ENCODE measurements at regions not wholly inside any gene's neighbourhood (a gene's known extent, or its start where the extent isn't known, plus 50 kb on each side); places are given as distances from the start of the nearest gene placed in this dataset.

DNA sequence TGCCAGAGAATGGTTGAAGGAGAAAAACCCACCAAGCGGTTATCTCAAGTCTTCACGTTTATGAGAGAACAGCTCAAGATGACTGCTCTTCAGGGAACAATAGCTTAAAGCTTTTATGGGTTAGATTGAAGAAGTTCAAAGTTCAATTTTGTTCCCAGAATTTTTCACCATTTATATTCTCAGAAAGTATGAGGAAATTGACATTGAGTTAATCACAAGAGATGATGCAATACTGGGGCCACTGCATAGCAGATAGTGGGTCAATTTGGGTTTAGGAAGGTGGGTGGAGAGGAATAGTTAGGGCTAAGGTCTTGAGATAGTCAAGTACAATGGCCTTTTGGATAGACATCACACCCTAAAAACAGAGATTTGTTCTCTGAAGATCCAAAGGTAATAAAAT lies 539.3 kb downstream of the SQOR start:
- TF ChIP-seq SPI1 (IDR thresholded peaks at IDR 0.05; ENCODE audit: low read depth, low read length) = no peak
- no peak for TF ChIP-seq PAX5 (IDR thresholded peaks at IDR 0.05; ENCODE audit: insufficient read depth, low read length, severe bottlenecking)
- no peak for TF ChIP-seq TAF1 (IDR thresholded peaks at IDR 0.05; ENCODE audit: low read depth, low read length)
- no peak for TF ChIP-seq POU2F2 (IDR thresholded peaks at IDR 0.05; ENCODE audit: low read depth, low read length)
- no peak for TF ChIP-seq POLR2A (IDR thresholded peaks at IDR 0.05; ENCODE audit: low read depth, low read length)
- no peak for TF ChIP-seq POLR2AphosphoS5 (IDR thresholded peaks at IDR 0.05; ENCODE audit: low read depth, low read length)
- DNase-seq (ENCODE audit: insufficient read length, low spot score) (no peak), FAIRE-seq (no peak)

DNA sequence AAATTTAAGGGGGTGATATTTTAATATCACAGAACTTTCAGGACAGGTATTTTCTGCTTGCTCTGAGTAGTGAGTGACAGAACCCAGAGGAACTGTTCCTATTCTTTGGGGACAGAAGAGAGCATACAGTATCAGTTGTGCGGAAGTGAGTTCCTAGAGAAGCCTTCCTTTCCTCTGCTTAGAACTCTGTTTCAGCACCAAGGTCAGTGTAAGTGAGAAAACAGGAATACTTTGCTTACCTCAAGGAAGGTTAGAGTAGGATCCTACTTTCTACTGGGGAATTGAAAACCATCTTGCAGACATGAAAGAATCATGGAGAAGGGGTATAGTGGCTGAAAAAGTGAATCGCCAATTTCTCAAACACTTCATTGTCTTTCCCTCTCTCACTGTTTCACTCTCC lies 542.4 kb downstream of the SQOR start:
- FAIRE-seq (no peak), DNase-seq (ENCODE audit: insufficient read length, low spot score) (no peak)
- TF ChIP-seq PAX5 (IDR thresholded peaks at IDR 0.05; ENCODE audit: insufficient read depth, low read length, severe bottlenecking) (no peak), SPI1 (IDR thresholded peaks at IDR 0.05; ENCODE audit: low read depth, low read length) (no peak), POLR2A (IDR thresholded peaks at IDR 0.05; ENCODE audit: low read depth, low read length) (no peak), TAF1 (IDR thresholded peaks at IDR 0.05; ENCODE audit: low read depth, low read length) (no peak), POU2F2 (IDR thresholded peaks at IDR 0.05; ENCODE audit: low read depth, low read length) (no peak), POLR2AphosphoS5 (IDR thresholded peaks at IDR 0.05; ENCODE audit: low read depth, low read length) (no peak)

DNA sequence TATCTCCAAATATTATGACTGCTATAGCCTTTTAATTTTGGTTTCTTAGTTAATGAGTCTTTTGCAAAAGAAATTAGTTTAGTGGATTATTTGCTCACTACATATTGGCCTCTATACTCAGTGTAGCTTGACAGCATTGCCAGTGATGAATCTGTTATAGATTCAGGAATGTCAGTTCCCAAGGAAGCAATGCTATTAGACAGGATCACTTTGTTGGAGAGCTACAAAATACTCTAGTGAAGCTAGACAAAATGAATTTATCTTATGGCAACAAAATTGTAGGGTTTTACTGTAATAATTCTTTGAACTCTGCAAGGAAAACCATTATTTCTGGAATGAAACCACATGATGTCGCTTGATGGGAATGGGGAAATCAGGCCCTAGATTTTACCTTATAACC lies 543.3 kb downstream of the SQOR start:
- no peak for FAIRE-seq
- no peak for DNase-seq (ENCODE audit: insufficient read length, low spot score)
- TF ChIP-seq POLR2AphosphoS5 (IDR thresholded peaks at IDR 0.05; ENCODE audit: low read depth, low read length) = no peak
- TF ChIP-seq SPI1 (IDR thresholded peaks at IDR 0.05; ENCODE audit: low read depth, low read length) = no peak
- no peak for TF ChIP-seq TAF1 (IDR thresholded peaks at IDR 0.05; ENCODE audit: low read depth, low read length)
- no peak for TF ChIP-seq POLR2A (IDR thresholded peaks at IDR 0.05; ENCODE audit: low read depth, low read length)
- no peak for TF ChIP-seq POU2F2 (IDR thresholded peaks at IDR 0.05; ENCODE audit: low read depth, low read length)
- TF ChIP-seq PAX5 (IDR thresholded peaks at IDR 0.05; ENCODE audit: insufficient read depth, low read length, severe bottlenecking) = no peak

DNA sequence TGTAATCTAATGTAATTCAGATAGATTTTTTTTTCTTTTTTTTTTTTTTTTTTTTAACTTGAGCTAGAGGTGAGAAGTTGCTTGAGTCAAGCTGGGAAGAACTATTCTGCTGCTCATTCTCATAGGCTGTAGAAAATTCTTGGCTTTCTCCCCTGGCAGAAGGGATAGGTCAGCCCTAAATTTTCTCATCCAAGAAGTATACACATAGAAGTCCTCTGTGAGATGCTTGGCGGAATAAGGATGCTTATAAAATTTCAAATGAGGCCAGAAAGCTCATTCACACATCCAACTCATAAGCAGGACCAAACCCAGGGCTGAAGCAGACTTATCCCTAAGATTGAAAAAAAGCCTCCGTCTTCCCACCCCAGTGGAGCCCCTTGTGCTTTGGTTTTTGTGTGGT lies 572.5 kb downstream of the SQOR start:
- TF ChIP-seq PAX5 (IDR thresholded peaks at IDR 0.05; ENCODE audit: insufficient read depth, low read length, severe bottlenecking) (no peak), SPI1 (IDR thresholded peaks at IDR 0.05; ENCODE audit: low read depth, low read length) (no peak), POLR2A (IDR thresholded peaks at IDR 0.05; ENCODE audit: low read depth, low read length) (no peak), TAF1 (IDR thresholded peaks at IDR 0.05; ENCODE audit: low read depth, low read length) (no peak), POU2F2 (IDR thresholded peaks at IDR 0.05; ENCODE audit: low read depth, low read length) (no peak), POLR2AphosphoS5 (IDR thresholded peaks at IDR 0.05; ENCODE audit: low read depth, low read length) (no peak)
- FAIRE-seq (no peak), DNase-seq (ENCODE audit: insufficient read length, low spot score) (no peak)

DNA sequence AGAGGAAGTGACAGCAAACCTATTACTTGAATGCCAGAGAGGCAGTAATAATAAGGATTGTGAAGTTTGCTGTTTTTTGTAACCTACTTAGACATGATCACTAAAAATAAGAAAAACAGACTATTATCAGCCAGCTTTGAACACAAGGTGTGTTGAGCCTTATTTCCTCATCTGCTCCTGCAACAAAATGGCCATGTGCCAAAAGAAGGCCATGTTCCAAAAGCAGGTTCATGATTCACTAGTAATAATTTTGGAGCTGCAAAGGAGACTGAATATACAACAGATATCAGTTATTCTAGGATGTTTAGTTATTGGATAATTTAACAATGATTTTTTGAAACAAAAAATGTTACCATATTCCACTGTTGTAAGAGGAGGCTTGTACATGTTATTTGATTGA lies 578.7 kb downstream of the SQOR start:
- FAIRE-seq (no peak), DNase-seq (ENCODE audit: insufficient read length, low spot score) (no peak)
- no peak for TF ChIP-seq TAF1 (IDR thresholded peaks at IDR 0.05; ENCODE audit: low read depth, low read length)
- TF ChIP-seq POLR2AphosphoS5 (IDR thresholded peaks at IDR 0.05; ENCODE audit: low read depth, low read length) = no peak
- TF ChIP-seq PAX5 (IDR thresholded peaks at IDR 0.05; ENCODE audit: insufficient read depth, low read length, severe bottlenecking) = no peak
- TF ChIP-seq POLR2A (IDR thresholded peaks at IDR 0.05; ENCODE audit: low read depth, low read length) = no peak
- no peak for TF ChIP-seq SPI1 (IDR thresholded peaks at IDR 0.05; ENCODE audit: low read depth, low read length)
- no peak for TF ChIP-seq POU2F2 (IDR thresholded peaks at IDR 0.05; ENCODE audit: low read depth, low read length)

DNA sequence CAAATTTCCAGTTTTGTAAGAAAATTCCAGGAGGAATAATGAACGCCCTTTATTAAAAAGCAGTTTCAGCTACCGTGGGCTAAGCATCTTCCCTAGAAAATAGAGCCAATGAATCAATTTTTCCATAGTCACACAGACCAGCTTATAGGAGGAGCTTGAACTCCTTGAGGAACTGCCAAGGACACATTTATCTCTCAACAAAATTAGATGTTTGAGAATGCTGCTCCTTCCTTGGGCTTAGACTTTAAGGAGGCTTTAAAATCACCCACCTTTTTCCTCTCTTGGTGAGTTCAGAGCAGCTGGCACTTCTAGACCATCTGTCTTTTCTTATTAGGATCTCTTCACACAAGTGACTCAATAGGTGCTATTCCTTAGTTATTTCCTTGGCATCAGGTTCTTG lies 588.0 kb downstream of the SQOR start:
- no peak for FAIRE-seq
- DNase-seq (ENCODE audit: insufficient read length, low spot score) = no peak
- no peak for TF ChIP-seq PAX5 (IDR thresholded peaks at IDR 0.05; ENCODE audit: insufficient read depth, low read length, severe bottlenecking)
- no peak for TF ChIP-seq POU2F2 (IDR thresholded peaks at IDR 0.05; ENCODE audit: low read depth, low read length)
- no peak for TF ChIP-seq POLR2AphosphoS5 (IDR thresholded peaks at IDR 0.05; ENCODE audit: low read depth, low read length)
- TF ChIP-seq SPI1 (IDR thresholded peaks at IDR 0.05; ENCODE audit: low read depth, low read length) = no peak
- no peak for TF ChIP-seq POLR2A (IDR thresholded peaks at IDR 0.05; ENCODE audit: low read depth, low read length)
- TF ChIP-seq TAF1 (IDR thresholded peaks at IDR 0.05; ENCODE audit: low read depth, low read length) = no peak

DNA sequence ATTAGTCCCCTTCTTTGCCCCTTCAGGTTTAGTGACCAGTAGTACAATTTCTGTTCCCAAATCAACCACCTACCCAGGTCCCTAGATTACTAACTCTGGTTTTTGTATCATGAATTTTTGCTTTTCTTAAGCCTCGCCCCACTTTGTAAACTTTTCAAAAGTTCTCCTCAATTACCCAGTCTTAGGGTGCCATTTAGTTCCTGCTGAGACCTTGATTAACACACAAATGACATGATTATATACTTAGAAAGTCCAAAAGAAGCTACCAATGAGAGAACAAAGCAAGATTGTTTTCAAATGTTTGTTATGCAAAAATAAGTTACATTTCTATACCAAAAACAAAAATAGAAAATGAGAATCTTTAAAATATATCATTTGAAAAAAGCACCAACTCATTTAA lies 594.4 kb downstream of the SQOR start:
- DNase-seq (ENCODE audit: insufficient read length, low spot score) (no peak), FAIRE-seq (no peak)
- TF ChIP-seq PAX5 (IDR thresholded peaks at IDR 0.05; ENCODE audit: insufficient read depth, low read length, severe bottlenecking) (no peak), TAF1 (IDR thresholded peaks at IDR 0.05; ENCODE audit: low read depth, low read length) (no peak), SPI1 (IDR thresholded peaks at IDR 0.05; ENCODE audit: low read depth, low read length) (no peak), POU2F2 (IDR thresholded peaks at IDR 0.05; ENCODE audit: low read depth, low read length) (no peak), POLR2AphosphoS5 (IDR thresholded peaks at IDR 0.05; ENCODE audit: low read depth, low read length) (no peak), POLR2A (IDR thresholded peaks at IDR 0.05; ENCODE audit: low read depth, low read length) (no peak)

DNA sequence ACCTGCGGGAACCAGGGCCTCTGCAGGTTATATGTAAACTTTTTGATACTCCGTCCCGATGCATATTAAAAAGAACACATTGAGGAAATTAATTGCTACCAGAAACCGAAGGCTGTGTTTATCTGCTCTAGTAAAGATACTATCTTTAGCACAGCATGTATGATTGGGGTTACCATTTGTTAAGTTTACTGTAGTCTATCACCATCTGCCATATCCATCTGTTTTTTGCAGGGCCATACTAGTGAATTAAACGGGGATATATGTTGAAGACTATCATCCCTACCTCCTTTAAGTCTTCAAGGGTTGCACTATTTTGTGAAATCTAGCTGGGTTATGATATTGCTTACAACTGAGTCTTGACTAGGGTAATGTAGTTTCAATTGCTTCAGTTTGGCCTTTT lies 597.0 kb downstream of the SQOR start:
- FAIRE-seq = no peak
- TF ChIP-seq SPI1 (IDR thresholded peaks at IDR 0.05; ENCODE audit: low read depth, low read length) (no peak), TAF1 (IDR thresholded peaks at IDR 0.05; ENCODE audit: low read depth, low read length) (no peak), PAX5 (IDR thresholded peaks at IDR 0.05; ENCODE audit: insufficient read depth, low read length, severe bottlenecking) (no peak), POLR2A (IDR thresholded peaks at IDR 0.05; ENCODE audit: low read depth, low read length) (no peak), POLR2AphosphoS5 (IDR thresholded peaks at IDR 0.05; ENCODE audit: low read depth, low read length) (no peak), POU2F2 (IDR thresholded peaks at IDR 0.05; ENCODE audit: low read depth, low read length) (no peak)
- DNase-seq (ENCODE audit: insufficient read length, low spot score) = no peak

DNA sequence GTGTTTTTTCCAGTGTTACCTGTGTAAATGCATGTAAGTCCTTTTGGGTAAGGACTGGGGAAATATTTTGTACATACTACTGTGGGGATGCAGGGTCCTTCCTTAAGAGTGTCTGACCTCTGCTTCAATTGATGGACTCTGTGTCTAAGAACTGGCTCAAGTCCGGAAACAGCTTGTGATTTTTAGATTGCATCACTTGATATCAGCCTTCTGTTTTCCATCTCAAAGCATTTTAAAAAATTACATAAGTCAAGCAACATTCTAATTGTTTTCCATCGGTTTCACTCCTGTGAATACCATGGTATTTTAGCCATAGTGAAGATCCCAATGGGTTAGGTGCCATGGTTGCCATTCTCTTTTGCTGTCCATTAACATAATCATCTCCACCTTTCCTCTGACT lies 597.6 kb downstream of the SQOR start:
- FAIRE-seq = no peak
- TF ChIP-seq SPI1 (IDR thresholded peaks at IDR 0.05; ENCODE audit: low read depth, low read length) (no peak), TAF1 (IDR thresholded peaks at IDR 0.05; ENCODE audit: low read depth, low read length) (no peak), POLR2A (IDR thresholded peaks at IDR 0.05; ENCODE audit: low read depth, low read length) (no peak), PAX5 (IDR thresholded peaks at IDR 0.05; ENCODE audit: insufficient read depth, low read length, severe bottlenecking) (no peak), POLR2AphosphoS5 (IDR thresholded peaks at IDR 0.05; ENCODE audit: low read depth, low read length) (no peak), POU2F2 (IDR thresholded peaks at IDR 0.05; ENCODE audit: low read depth, low read length) (no peak)
- no peak for DNase-seq (ENCODE audit: insufficient read length, low spot score)

DNA sequence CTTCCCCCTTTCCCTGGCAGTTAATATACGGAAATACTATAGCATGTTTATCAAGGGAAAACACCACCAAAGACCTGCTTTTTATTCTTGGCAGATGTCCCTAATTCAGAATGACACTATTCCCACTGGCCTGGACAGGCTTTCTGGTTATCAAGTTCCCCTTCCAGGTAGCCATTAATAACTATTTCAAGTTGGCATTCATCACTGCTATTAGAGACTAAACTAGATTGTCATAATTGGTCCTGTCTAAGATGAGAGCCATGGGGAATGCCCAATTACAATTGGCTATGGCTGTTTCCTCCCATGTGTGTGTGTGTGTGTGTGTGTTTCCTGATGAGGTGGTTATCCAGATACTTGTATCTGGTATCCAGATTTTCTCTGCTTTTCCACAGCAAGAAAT lies 608.1 kb downstream of the SQOR start:
- DNase-seq (ENCODE audit: insufficient read length, low spot score) = no peak
- TF ChIP-seq POLR2AphosphoS5 (IDR thresholded peaks at IDR 0.05; ENCODE audit: low read depth, low read length) (no peak), PAX5 (IDR thresholded peaks at IDR 0.05; ENCODE audit: insufficient read depth, low read length, severe bottlenecking) (no peak), POU2F2 (IDR thresholded peaks at IDR 0.05; ENCODE audit: low read depth, low read length) (no peak), TAF1 (IDR thresholded peaks at IDR 0.05; ENCODE audit: low read depth, low read length) (no peak), SPI1 (IDR thresholded peaks at IDR 0.05; ENCODE audit: low read depth, low read length) (no peak), POLR2A (IDR thresholded peaks at IDR 0.05; ENCODE audit: low read depth, low read length) (no peak)
- no peak for FAIRE-seq
